SH-SY5Y (cell line): ENCODE measurements at regions not wholly inside any gene's neighbourhood (a gene's known extent, or its start where the extent isn't known, plus 50 kb on each side); places are given as distances from the start of the nearest gene placed in this dataset.

Experiments
- GATA2 ChIP-seq: IDR thresholded peaks from 2 replicates; pipeline ENCODE4 v1.6.1; 2011; ENCODE audit warnings: mild to moderate bottlenecking, low read depth, low read length
- GATA3 ChIP-seq: IDR thresholded peaks from 2 replicates; pipeline ENCODE4 v1.6.1; 2011; ENCODE audit warnings: low read depth, mild to moderate bottlenecking, low read length, moderate library complexity

GRCh38 chr9:107733523-107733894 lies 243.9 kb upstream of the KLF4 start:
- no peak for TF ChIP-seq GATA2
- TF ChIP-seq GATA3: no peak
